PC-3 (cell line): ENCODE measurements at regions not wholly inside any gene's neighbourhood (a gene's known extent, or its start where the extent isn't known, plus 50 kb on each side); places are given as distances from the start of the nearest gene placed in this dataset.

Experiments used
- EZH2 ChIP-seq: fragments of 300-600 bp; sonication (generic); IDR thresholded peaks from one replicate; pipeline ENCODE4 v1.6.1; 2017; ENCODE audit warnings: antibody characterized with exemption, mild to moderate bottlenecking, low read length; ENCODE audit not compliant: unreplicated experiment
- EZH2phosphoT487 ChIP-seq: fragments of 300-600 bp; sonication (generic); IDR thresholded peaks from 2 replicates; pipeline ENCODE4 v1.6.1; 2018; ENCODE audit warnings: mild to moderate bottlenecking, antibody characterized with exemption, low read length, borderline replicate concordance
- TF ChIP-seq, protein P1 (sequence below): fragments of 300-600 bp; sonication (generic); conservative IDR thresholded peaks from 2 replicates; pipeline ENCODE4 v1.5.1; 2017; ENCODE audit warnings: antibody characterized with exemption, low read depth, mild to moderate bottlenecking, low read length

DNA sequence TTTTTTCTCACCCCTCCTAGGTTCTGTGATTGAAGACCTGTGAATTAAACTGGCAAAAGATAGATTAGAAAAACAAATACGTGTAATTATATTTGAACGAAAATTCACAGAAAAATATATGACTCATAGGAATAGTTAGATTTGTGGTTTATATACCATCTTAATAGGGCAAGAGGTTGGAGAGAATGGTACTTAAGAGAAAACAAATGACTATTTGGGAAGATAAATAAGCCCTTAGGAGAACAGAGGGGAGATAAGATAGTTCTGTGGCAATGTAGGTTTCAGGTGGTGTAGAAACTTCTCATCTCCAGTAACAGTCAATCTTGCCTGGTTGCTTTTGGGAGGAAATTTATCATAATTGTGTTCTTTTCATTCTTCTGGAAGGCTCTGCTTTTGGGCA lies 122.0 kb downstream of the PRDM9 start:
- TF ChIP-seq, protein P1, sequence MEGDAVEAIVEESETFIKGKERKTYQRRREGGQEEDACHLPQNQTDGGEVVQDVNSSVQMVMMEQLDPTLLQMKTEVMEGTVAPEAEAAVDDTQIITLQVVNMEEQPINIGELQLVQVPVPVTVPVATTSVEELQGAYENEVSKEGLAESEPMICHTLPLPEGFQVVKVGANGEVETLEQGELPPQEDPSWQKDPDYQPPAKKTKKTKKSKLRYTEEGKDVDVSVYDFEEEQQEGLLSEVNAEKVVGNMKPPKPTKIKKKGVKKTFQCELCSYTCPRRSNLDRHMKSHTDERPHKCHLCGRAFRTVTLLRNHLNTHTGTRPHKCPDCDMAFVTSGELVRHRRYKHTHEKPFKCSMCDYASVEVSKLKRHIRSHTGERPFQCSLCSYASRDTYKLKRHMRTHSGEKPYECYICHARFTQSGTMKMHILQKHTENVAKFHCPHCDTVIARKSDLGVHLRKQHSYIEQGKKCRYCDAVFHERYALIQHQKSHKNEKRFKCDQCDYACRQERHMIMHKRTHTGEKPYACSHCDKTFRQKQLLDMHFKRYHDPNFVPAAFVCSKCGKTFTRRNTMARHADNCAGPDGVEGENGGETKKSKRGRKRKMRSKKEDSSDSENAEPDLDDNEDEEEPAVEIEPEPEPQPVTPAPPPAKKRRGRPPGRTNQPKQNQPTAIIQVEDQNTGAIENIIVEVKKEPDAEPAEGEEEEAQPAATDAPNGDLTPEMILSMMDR, result no peak
- TF ChIP-seq EZH2 (no peak), EZH2phosphoT487 (no peak)
